ENCODE measurements at regions not wholly inside any gene's neighbourhood (a gene's known extent, or its start where the extent isn't known, plus 50 kb on each side); places are given as distances from the start of the nearest gene placed in this dataset.
"Not testable (repeated sequence)": the region's sequence is repeated elsewhere in the genome, so short reads cannot be mapped to it uniquely, and the experiment has no call there.

GRCh38 chr9:107838766-107839165 is 349.2 kb upstream of the KLF4 start:
- Histone ChIP-seq H3K4me1 (ENCODE audit: control insufficient read depth in 1 of 2, insufficient read depth in 2 of 2, low read length in 2 of 2) (no peaks in the 10 kb centered on the region), H3K36me3 (ENCODE audit: control insufficient read depth in 1 of 2, insufficient read depth in 2 of 2, low read length in 1 of 2) (no peaks in the 10 kb centered on the region), H3K4me3 (ENCODE audit: low read length in 2 of 2) (no peak overlapping the region), H3K9me3 (ENCODE audit: control insufficient read depth, low read length) (no peaks in the 10 kb centered on the region), H3K27me3 (ENCODE audit: control insufficient read depth in 1 of 2, insufficient read depth in 2 of 2, low read length in 1 of 2) (no peaks in the 10 kb centered on the region), H3K27ac (ENCODE audit: low read depth in 1 of 2, low read length in 2 of 2) (no peak overlapping the region)
- DNase-seq (no peak), ATAC-seq (ENCODE audit: low FRiP score) (no peak)
- WGBS, 2 donors = 86 to 88% methylated on average over 1 of the region's 1 CpG
- intact Hi-C loops (cut with DNase I) = no loop called here

GRCh38 chr9:107836300-107836699 is 346.7 kb upstream of the KLF4 start:
- H3K36me3 ChIP-seq (ENCODE audit: control insufficient read depth in 1 of 2, insufficient read depth in 2 of 2, low read length in 1 of 2) = no peaks in the 10 kb centered on the region
- H3K4me1 ChIP-seq (ENCODE audit: control insufficient read depth in 1 of 2, insufficient read depth in 2 of 2, low read length in 2 of 2) = no peaks in the 10 kb centered on the region
- ATAC-seq (ENCODE audit: low FRiP score) (no peak), DNase-seq (no peak)
- no peak overlapping the region for H3K4me3 ChIP-seq (ENCODE audit: low read length in 2 of 2)
- 92 to 93% methylated on average over 2 of the region's 2 CpGs for WGBS, 2 donors
- H3K27me3 ChIP-seq (ENCODE audit: control insufficient read depth in 1 of 2, insufficient read depth in 2 of 2, low read length in 1 of 2) = no peaks in the 10 kb centered on the region
- no peak overlapping the region for H3K27ac ChIP-seq (ENCODE audit: low read depth in 1 of 2, low read length in 2 of 2)
- intact Hi-C loops (cut with DNase I) = no loop called here
- H3K9me3 ChIP-seq (ENCODE audit: control insufficient read depth, low read length) = no peaks in the 10 kb centered on the region

- Histone ChIP-seq H3K27ac (ENCODE audit: low read depth in 1 of 2, low read length in 2 of 2) (no peak overlapping the region), H3K4me1 (ENCODE audit: control insufficient read depth in 1 of 2, insufficient read depth in 2 of 2, low read length in 2 of 2) (no peaks in the 10 kb centered on the region), H3K4me3 (ENCODE audit: low read length in 2 of 2) (no peak overlapping the region), H3K27me3 (ENCODE audit: control insufficient read depth in 1 of 2, insufficient read depth in 2 of 2, low read length in 1 of 2) (no peaks in the 10 kb centered on the region), H3K9me3 (ENCODE audit: control insufficient read depth, low read length) (no peaks in the 10 kb centered on the region), H3K36me3 (ENCODE audit: control insufficient read depth in 1 of 2, insufficient read depth in 2 of 2, low read length in 1 of 2) (no peaks in the 10 kb centered on the region)
- 76 to 77% methylated on average over 4 of the region's 4 CpGs for WGBS, 2 donors
- DNase-seq (no peak), ATAC-seq (ENCODE audit: low FRiP score) (peak; percentile 70)
- intact Hi-C loops (cut with DNase I) = no loop called here
Observed at GRCh38 chr9:107833295-107833694, 343.7 kb upstream of the KLF4 start.

GRCh38 chr9:107832871-107833270 is 343.3 kb upstream of the KLF4 start:
- Histone ChIP-seq H3K9me3 (ENCODE audit: control insufficient read depth, low read length) (no peaks in the 10 kb centered on the region), H3K27me3 (ENCODE audit: control insufficient read depth in 1 of 2, insufficient read depth in 2 of 2, low read length in 1 of 2) (no peaks in the 10 kb centered on the region), H3K4me3 (ENCODE audit: low read length in 2 of 2) (no peak overlapping the region), H3K27ac (ENCODE audit: low read depth in 1 of 2, low read length in 2 of 2) (no peak overlapping the region), H3K4me1 (ENCODE audit: control insufficient read depth in 1 of 2, insufficient read depth in 2 of 2, low read length in 2 of 2) (no peaks in the 10 kb centered on the region), H3K36me3 (ENCODE audit: control insufficient read depth in 1 of 2, insufficient read depth in 2 of 2, low read length in 1 of 2) (no peaks in the 10 kb centered on the region)
- intact Hi-C loops (cut with DNase I) = no loop called here
- ATAC-seq (ENCODE audit: low FRiP score) (no peak), DNase-seq (no peak)
- 11 to 16% methylated on average over 4 of the region's 4 CpGs for WGBS, 2 donors

GRCh38 chr9:107830479-107830878 is 340.9 kb upstream of the KLF4 start:
- intact Hi-C loops (cut with DNase I) = no loop called here
- H3K4me1 ChIP-seq (ENCODE audit: control insufficient read depth in 1 of 2, insufficient read depth in 2 of 2, low read length in 2 of 2) = no peaks in the 10 kb centered on the region
- WGBS, 2 donors = 59 to 64% methylated on average over 3 of the region's 3 CpGs
- H3K9me3 ChIP-seq (ENCODE audit: control insufficient read depth, low read length) = no peaks in the 10 kb centered on the region
- H3K27me3 ChIP-seq (ENCODE audit: control insufficient read depth in 1 of 2, insufficient read depth in 2 of 2, low read length in 1 of 2) = no peaks in the 10 kb centered on the region
- DNase-seq = no peak
- H3K27ac ChIP-seq (ENCODE audit: low read depth in 1 of 2, low read length in 2 of 2) = no peak overlapping the region
- ATAC-seq (ENCODE audit: low FRiP score) = no peak
- H3K4me3 ChIP-seq (ENCODE audit: low read length in 2 of 2) = no peak overlapping the region
- H3K36me3 ChIP-seq (ENCODE audit: control insufficient read depth in 1 of 2, insufficient read depth in 2 of 2, low read length in 1 of 2) = no peaks in the 10 kb centered on the region

- H3K27me3 ChIP-seq (ENCODE audit: control insufficient read depth in 1 of 2, insufficient read depth in 2 of 2, low read length in 1 of 2) = no peaks in the 10 kb centered on the region
- no peak overlapping the region for H3K27ac ChIP-seq (ENCODE audit: low read depth in 1 of 2, low read length in 2 of 2)
- no peaks in the 10 kb centered on the region for H3K4me1 ChIP-seq (ENCODE audit: control insufficient read depth in 1 of 2, insufficient read depth in 2 of 2, low read length in 2 of 2)
- no peaks in the 10 kb centered on the region for H3K36me3 ChIP-seq (ENCODE audit: control insufficient read depth in 1 of 2, insufficient read depth in 2 of 2, low read length in 1 of 2)
- no peak for ATAC-seq (ENCODE audit: low FRiP score)
- no peak overlapping the region for H3K4me3 ChIP-seq (ENCODE audit: low read length in 2 of 2)
- intact Hi-C loops (cut with DNase I) = no loop called here
- no peak for DNase-seq
- WGBS, 2 donors = 38 to 43% methylated on average over 2 of the region's 2 CpGs
- H3K9me3 ChIP-seq (ENCODE audit: control insufficient read depth, low read length) = no peaks in the 10 kb centered on the region
Observed at GRCh38 chr9:107827884-107828283, 338.3 kb upstream of the KLF4 start.

- intact Hi-C loops (cut with DNase I) = no loop called here
- Histone ChIP-seq H3K36me3 (ENCODE audit: control insufficient read depth in 1 of 2, insufficient read depth in 2 of 2, low read length in 1 of 2) (no peaks in the 10 kb centered on the region), H3K9me3 (ENCODE audit: control insufficient read depth, low read length) (no peaks in the 10 kb centered on the region), H3K27me3 (ENCODE audit: control insufficient read depth in 1 of 2, insufficient read depth in 2 of 2, low read length in 1 of 2) (no peaks in the 10 kb centered on the region), H3K4me3 (ENCODE audit: low read length in 2 of 2) (no peak overlapping the region), H3K4me1 (ENCODE audit: control insufficient read depth in 1 of 2, insufficient read depth in 2 of 2, low read length in 2 of 2) (no peaks in the 10 kb centered on the region), H3K27ac (ENCODE audit: low read depth in 1 of 2, low read length in 2 of 2) (no peak overlapping the region)
- WGBS, 2 donors = 81 to 83% methylated on average over 2 of the region's 2 CpGs
- DNase-seq = no peak
- ATAC-seq (ENCODE audit: low FRiP score) = no peak
Observed at GRCh38 chr9:107827304-107827703, 337.7 kb upstream of the KLF4 start.

- 91 to 96% methylated on average over 7 of the region's 7 CpGs for WGBS, 2 donors
- H3K27me3 ChIP-seq (ENCODE audit: control insufficient read depth in 1 of 2, insufficient read depth in 2 of 2, low read length in 1 of 2); H3K4me1 ChIP-seq (ENCODE audit: control insufficient read depth in 1 of 2, insufficient read depth in 2 of 2, low read length in 2 of 2); H3K27ac ChIP-seq (ENCODE audit: low read depth in 1 of 2, low read length in 2 of 2); H3K9me3 ChIP-seq (ENCODE audit: control insufficient read depth, low read length); ATAC-seq (ENCODE audit: low FRiP score); intact Hi-C loops (cut with DNase I); DNase-seq; H3K36me3 ChIP-seq (ENCODE audit: control insufficient read depth in 1 of 2, insufficient read depth in 2 of 2, low read length in 1 of 2); H3K4me3 ChIP-seq (ENCODE audit: low read length in 2 of 2): not testable (repeated sequence)
Observed at GRCh38 chr9:107826688-107826983, 337.1 kb upstream of the KLF4 start.

- no peak for ATAC-seq (ENCODE audit: low FRiP score)
- Histone ChIP-seq H3K36me3 (ENCODE audit: control insufficient read depth in 1 of 2, insufficient read depth in 2 of 2, low read length in 1 of 2) (no peaks in the 10 kb centered on the region), H3K27me3 (ENCODE audit: control insufficient read depth in 1 of 2, insufficient read depth in 2 of 2, low read length in 1 of 2) (no peaks in the 10 kb centered on the region), H3K4me1 (ENCODE audit: control insufficient read depth in 1 of 2, insufficient read depth in 2 of 2, low read length in 2 of 2) (no peaks in the 10 kb centered on the region), H3K9me3 (ENCODE audit: control insufficient read depth, low read length) (no peaks in the 10 kb centered on the region), H3K27ac (ENCODE audit: low read depth in 1 of 2, low read length in 2 of 2) (no peak overlapping the region), H3K4me3 (ENCODE audit: low read length in 2 of 2) (no peak overlapping the region)
- intact Hi-C loops (cut with DNase I) = no loop called here
- 86 to 88% methylated on average over 2 of the region's 2 CpGs for WGBS, 2 donors
- DNase-seq = no peak
Observed at GRCh38 chr9:107824556-107824955, 335.0 kb upstream of the KLF4 start.
